ENCODE measurements at regions not wholly inside any gene's neighbourhood (a gene's known extent, or its start where the extent isn't known, plus 50 kb on each side); places are given as distances from the start of the nearest gene placed in this dataset.
A peak's percentile ranks its signal among the peaks of the same experiment; 100 is the strongest.

DNA sequence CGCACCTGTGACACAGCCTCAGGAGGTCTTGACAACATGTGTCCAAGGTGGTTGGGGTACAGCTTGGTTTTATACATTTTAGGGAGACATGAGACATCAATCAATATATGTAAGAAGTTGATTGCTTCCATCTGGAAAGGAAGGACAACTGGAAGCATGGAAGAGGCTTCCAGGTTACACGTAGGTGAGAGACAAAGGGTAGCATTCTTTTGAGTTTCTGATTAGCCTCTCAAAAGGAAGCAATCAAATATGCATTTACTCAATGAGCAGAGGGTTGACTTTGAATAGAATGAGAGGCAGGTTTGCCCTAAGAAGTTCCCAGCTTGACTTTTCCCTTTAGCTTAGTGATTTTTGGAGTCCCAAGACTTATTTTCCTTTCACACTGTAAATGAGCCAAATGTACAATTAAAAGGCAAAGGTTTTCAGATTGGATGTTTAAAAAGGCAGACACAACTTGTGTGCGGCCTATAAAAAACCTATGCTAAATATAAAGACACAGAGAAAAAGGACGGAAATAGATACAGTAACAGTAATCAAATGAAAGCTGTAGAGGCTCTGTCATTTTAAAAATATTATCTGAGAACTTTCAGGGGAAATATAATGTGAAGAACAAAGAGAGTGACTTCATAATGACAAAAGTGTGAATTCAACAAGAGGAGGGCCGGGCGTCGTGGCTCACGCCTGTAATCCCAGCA, 65.7 kb upstream of the LANCL2 start:
- 56% methylated on average over 8 of the region's 8 CpGs; no CpG with 5 or more reads in 1 of the 2 experiments for WGBS, 2 experiments (ENCODE audit: extremely low coverage in 1 of 2, insufficient coverage in 1 of 2, insufficient read length in 1 of 2, insufficient replicate concordance in 2 of 2, low coverage in 1 of 2, low lambda C conversion rate in 2 of 2, missing lambda C conversion rate in 1 of 2)
- Histone ChIP-seq H4K20me1 (replicated peaks in 1 of 2; ENCODE audit: control insufficient read depth in 1 of 2, insufficient read depth in 2 of 2, low read length in 2 of 2) (no peaks in the 10 kb centered on the region), H3K27ac (ENCODE audit: low read depth, low read length) (no peak overlapping the region), H2AFZ (ENCODE audit: low read length) (no peak overlapping the region), H3K9ac (replicated peaks in 1 of 4; ENCODE audit: extremely low read depth in 1 of 4, low read depth in 3 of 4, low read length in 3 of 4) (no peak overlapping the region), H4K8ac (ENCODE audit: extremely low read depth, insufficient read depth, low read length) (no peak overlapping the region), H3K14ac (ENCODE audit: insufficient read length) (no peak overlapping the region), H3K23me2 (ENCODE audit: low read depth, low read length) (peaks cover 3% of the 10 kb centered on the region; the same call in 1 of the 2 replicates), H2BK15ac (ENCODE audit: low read length) (no peak overlapping the region), H2BK12ac (ENCODE audit: low read depth, low read length) (no peak overlapping the region), H3K79me1 (ENCODE audit: low read depth, low read length) (no peaks in the 10 kb centered on the region), H4K5ac (ENCODE audit: insufficient read length, low read depth, low read length) (no peak overlapping the region), H3K36me3 (ENCODE audit: control insufficient read depth in 2 of 4, insufficient read depth in 4 of 4, low read length in 3 of 4) (no peaks in the 10 kb centered on the region), H3K27me3 (replicated peaks in 1 of 4; ENCODE audit: control insufficient read depth in 3 of 4, extremely low read depth in 1 of 4, insufficient read depth in 3 of 4, low read length in 3 of 4) (no peaks in the 10 kb centered on the region), H3K23ac (ENCODE audit: insufficient read length) (no peak overlapping the region), H2BK20ac (ENCODE audit: low read length) (no peak overlapping the region), H4K91ac (replicated peaks; ENCODE audit: insufficient read length, low read length) (no peak overlapping the region), H3K4me2 (ENCODE audit: insufficient read depth in 1 of 2, low read depth in 2 of 2, low read length in 2 of 2) (peak overlapping the region; percentile 21 to 37; a peak in 2 of 4 replicates), H3K18ac (ENCODE audit: extremely low read depth, low read length) (peak overlapping the region; percentile 5; the same call in 1 of the 2 replicates), H3K9me3 (ENCODE audit: insufficient read depth in 2 of 2, low read depth in 1 of 2, low read length in 1 of 2) (no peaks in the 10 kb centered on the region), H2AK5ac (ENCODE audit: low read depth, low read length) (no peak overlapping the region), H2BK5ac (ENCODE audit: low read depth, low read length) (peak overlapping the region; percentile 93; the same call in 1 of the 2 replicates), H3K4ac (replicated peaks; ENCODE audit: insufficient read length, low read depth, low read length) (no peak overlapping the region), H2BK120ac (replicated peaks; ENCODE audit: low read depth, low read length) (no peak overlapping the region), H3K79me2 (ENCODE audit: control insufficient read depth in 1 of 2, insufficient read depth in 2 of 2, low read length in 2 of 2) (no peaks in the 10 kb centered on the region), H3K4me3 (ENCODE audit: extremely low read depth in 1 of 4, insufficient read depth in 2 of 4, low read depth in 3 of 4, low read length in 4 of 4) (peak overlapping the region in 1 of 4 experiments; percentile 37; a peak in 1 of 8 replicates), H3K4me1 (replicated peaks in 1 of 4; ENCODE audit: control insufficient read depth in 3 of 4, insufficient read depth in 4 of 4, low read length in 3 of 4) (peaks cover 3 to 7% (median 6%) of the 10 kb centered on the region in 4 experiments; a peak in 5 of 7 replicates), H3K56ac (replicated peaks; ENCODE audit: insufficient read length, low read depth, low read length) (no peak overlapping the region)
- ChIA-PET POLR2A (ENCODE audit: partially characterized antibody) (interaction anchor here (0.6 to 1.9 kb wide), 5 partner anchors 9 to 127 kb away, joined by 3 to 9 read pairs (median 4); no protein-coding TSS in a partner anchor), CTCF (ENCODE audit: partially characterized antibody) (interaction anchor here (0.6 to 1.7 kb wide), 7 partner anchors 8 to 174 kb away, joined by 3 to 5 read pairs (median 4); no protein-coding TSS in a partner anchor)
- FAIRE-seq, result peak; percentile 32
- peak in 1 of 2 experiments; percentile 19 for DNase-seq (ENCODE audit: low read depth in 1 of 2, low spot score in 2 of 2)
- TF ChIP-seq CREB1 (IDR thresholded peaks at IDR 0.05) (no peak), RNF2 (IDR thresholded peaks at IDR 0.05; ENCODE audit: borderline replicate concordance, low read depth, low read length, missing control alignments, poor library complexity, severe bottlenecking) (no peak), TCF12 (IDR thresholded peaks at IDR 0.05; ENCODE audit: low read depth, low read length) (0 out of 2 replicates have a peak, but pooled peaks have one; percentile 3), BRCA1 (IDR thresholded peaks at IDR 0.05; ENCODE audit: low read depth, low read length) (no peak), TEAD4 (IDR thresholded peaks at IDR 0.05; ENCODE audit: low read depth, low read length) (no peak), CTCF (IDR thresholded peaks at IDR 0.05; ENCODE audit: control extremely low read depth in 1 of 3, insufficient read depth in 1 of 3, low read depth in 1 of 3, low read length in 3 of 3) (no peak), GABPA (IDR thresholded peaks at IDR 0.05; ENCODE audit: borderline replicate concordance, insufficient read depth, low read length) (no peak), EGR1 (IDR thresholded peaks at IDR 0.05; ENCODE audit: borderline replicate concordance, low read depth, low read length) (no peak), PHF8 (conservative IDR thresholded peaks at IDR 0.05; ENCODE audit: low read depth, low read length) (no peak), TAF1 (IDR thresholded peaks at IDR 0.05; ENCODE audit: low read depth, low read length) (no peak)

Data from H1 (cell line).